Glomerular endothelial cell (primary cell): ENCODE measurements at regions not wholly inside any gene's neighbourhood (a gene's known extent, or its start where the extent isn't known, plus 50 kb on each side); places are given as distances from the start of the nearest gene placed in this dataset.
"Not testable (repeated sequence)": the region's sequence is repeated elsewhere in the genome, so short reads cannot be mapped to it uniquely, and the experiment has no call there.

Experiments
- DNase-seq: peaks from one replicate; pipeline ENCODE4 v3.0.0-alpha.2; 2011; ENCODE audit warnings: low read depth, low spot score; ENCODE audit errors: extremely low read depth

DNA sequence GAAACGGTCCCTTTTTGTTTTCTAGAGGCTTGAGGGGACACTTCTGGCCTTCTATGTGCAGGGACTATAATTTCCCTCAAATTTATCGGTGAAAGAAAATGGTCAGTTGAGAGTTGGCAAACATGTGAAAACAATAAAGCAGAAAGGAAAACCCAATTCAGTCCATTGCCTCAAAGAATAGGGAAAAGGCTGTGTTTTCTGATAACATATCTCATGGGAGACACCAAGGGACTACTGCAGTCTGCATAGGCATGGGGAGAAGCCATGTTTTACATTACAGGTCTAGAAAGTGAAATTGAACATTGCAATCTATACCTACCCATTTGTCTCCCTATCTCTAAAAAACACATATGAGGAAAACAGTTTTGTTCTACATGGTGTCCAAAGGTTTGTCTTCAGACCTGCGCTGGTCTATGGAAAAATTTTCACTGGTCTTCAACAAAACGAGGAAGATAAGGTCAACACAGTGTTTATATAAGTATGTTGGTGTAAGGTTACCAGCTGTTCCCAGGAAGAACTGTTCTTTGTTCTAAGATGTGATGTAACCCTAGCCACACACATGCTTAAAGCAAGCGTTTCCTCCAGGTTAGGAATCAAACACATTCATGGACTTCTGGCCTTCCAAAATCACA is 179.7 kb downstream of the MREG start:
- no peak for DNase-seq

DNA sequence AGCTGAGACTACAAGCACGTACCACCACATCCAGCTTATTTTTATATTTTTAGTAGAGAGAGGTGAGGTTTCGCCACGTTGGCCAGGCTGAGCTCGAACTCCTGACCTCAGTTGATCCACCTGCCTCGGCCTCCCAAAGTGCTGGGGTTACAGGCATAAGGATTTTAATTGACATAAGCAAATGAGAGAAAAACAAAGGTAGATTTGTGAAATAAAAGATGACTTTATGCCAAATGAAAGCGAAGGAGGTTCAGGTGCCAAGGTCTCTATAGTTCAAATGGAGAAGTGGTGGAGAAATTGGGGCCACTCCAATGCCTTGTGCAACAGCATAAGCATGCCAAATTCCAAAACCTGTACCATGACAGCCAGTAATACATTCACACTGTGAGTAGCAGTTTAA is 180.6 kb downstream of the MREG start:
- DNase-seq: no peak

DNA sequence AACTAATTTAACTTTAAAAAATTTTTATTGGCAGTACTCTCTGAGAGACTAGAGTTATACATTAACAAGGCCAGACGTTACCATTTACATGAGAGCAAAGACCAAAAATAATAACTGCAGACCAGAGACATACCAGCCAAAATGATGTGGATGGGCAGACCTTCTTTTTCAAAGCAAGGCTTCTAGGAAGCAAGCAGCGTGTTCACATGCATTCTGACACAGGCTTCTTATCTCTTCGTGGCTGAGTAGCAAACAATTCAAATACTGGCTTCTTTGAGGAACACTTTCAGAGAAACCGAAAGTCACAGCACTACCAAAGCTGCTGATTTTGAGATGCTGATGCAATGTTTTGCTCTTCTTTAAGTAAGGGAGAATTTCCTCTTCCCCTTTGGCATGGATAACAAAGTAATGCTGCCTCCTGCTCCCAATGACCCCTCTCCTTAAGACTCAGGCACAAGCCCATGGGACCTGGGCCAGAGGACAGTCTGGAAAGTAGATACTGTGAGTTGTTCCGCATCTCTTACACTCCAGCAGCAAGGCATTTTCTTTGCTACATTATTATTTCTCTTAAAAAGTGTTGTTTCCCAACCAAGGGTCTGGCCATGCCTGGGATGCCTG is 181.9 kb downstream of the MREG start:
- no peak for DNase-seq

DNA sequence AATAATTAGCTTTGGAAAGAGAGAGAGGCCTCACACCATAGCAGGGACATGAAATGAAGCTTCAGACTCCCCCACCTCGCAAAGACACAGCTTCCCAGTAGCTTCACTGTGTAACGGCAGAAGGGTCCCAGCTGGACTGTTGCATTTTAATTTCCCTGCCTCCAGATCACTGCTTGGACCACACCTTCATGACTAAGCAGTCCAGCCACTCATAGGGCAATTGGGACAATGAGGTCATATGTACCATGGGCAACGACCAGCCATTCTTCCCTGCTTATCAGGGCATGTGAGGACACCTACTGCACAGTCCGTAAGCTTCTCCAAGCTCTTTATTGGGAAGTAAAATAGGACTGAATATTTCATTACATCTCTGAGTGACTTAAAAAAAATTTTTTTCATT is 183.0 kb downstream of the MREG start:
- DNase-seq: no peak

DNA sequence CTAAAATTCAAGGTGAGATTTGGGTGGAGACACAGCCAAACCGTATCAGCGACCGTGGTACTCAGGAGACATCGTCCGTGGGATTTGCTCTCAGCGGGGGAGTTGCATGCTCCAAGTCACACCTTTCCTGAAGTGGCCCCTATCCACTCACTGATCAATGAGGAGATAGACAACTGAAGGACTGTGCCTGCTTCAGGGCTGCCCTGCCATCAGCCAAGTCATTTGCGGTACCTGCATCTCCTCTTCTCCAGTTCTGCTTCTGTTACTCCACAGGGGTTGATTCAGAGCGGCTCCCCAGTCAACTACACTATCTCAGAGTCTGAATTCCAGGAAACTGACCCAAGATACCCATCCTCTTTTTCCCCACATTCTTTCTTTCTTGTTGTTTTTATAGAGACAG is 184.1 kb downstream of the MREG start:
- no peak for DNase-seq

DNA sequence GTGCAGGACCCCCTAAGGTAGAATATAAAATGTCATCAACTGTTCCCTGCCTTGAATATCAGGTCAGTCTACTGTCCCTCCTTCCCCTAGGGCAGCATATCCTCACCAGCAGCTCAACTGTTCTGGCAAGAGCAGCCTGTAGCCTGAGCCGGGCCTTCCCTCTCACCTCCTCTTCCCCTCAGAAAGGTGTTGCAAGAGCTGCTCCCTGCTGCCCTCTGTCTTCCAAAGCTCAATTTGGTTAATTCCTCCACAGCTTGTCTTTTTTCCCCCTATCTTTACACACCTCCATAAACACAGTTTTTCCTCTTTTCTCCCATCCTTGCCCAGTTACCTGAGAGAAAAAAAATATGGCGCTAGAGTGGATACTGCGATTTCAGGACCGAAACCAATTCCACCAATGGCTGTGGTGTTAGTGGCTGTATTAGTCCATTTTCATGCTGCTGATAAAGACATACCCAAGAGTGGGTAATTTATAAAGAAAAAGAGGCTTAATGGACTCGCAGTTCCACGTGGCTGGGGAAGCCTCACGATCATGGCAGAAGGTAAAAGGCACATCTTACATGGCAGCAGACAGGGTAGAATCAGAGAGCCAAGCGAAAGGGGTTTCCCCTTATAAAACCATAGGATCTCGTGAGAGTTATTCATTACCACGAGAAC is 184.7 kb downstream of the MREG start:
- no peak for DNase-seq

DNA sequence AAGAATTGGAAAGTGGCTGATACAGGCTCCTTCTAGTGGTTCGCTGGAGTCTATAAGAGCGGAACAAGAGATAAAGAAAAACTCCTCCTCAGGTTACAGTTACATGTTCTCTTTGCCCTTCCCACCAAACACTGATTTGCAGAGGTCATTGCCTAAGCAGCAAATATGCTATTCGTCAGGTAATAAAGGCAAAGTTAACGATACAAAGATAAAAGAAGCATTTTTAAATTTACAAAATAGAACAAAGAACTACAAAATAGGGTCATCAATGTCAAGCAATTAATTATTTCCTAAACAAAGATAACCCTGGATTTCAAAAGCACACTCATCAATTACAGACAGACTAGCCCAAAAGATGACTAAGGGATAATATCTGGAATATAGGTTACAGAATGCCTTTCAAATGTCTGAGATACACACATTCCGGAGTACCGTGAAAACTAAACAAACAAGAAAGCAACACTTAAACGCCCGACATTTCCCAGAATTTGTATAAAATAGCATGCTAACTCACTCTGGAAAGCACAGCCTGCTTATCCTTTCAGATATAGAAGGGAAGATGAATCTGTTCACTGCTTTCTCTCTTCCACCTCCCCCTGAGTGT is 186.4 kb downstream of the MREG start:
- no peak for DNase-seq

DNA sequence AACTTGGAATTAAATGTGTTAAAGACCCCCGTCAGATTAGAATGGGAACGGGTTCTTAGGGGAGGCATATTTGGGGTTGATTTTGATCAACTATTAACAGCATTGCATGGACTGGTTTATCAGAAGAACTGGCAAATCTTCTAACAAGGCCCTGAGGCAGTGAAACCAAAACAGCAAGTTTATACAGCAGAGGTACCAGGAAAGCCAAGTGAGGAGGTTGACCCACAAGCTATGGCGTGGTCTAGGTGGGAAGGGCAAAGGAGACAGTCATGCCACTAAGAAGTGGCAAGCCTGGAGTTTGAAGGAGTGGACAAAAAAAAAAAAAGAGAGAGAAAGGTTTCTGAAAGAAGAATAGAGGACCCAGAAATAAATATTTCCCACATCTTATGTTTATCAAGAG is 187.0 kb downstream of the MREG start:
- DNase-seq: no peak

DNA sequence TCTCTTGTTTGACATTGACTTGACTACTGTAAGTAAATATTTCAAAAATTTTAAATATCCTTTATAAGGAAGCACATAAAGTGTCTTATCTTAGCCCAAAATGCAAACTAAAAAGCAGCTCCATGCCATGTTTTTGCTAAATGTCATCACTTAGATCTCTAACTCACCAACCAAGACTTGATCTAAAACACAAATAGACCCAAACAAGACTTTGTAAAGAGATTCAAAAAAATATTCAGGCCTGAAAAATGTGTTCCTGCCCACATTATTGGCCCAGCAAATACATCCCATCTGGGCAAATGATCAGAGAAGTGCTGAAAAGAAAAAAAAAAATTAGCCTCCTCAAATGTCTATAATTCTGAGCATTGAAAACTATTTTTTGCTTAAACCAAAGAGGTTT is 187.6 kb downstream of the MREG start:
- DNase-seq: no peak

DNA sequence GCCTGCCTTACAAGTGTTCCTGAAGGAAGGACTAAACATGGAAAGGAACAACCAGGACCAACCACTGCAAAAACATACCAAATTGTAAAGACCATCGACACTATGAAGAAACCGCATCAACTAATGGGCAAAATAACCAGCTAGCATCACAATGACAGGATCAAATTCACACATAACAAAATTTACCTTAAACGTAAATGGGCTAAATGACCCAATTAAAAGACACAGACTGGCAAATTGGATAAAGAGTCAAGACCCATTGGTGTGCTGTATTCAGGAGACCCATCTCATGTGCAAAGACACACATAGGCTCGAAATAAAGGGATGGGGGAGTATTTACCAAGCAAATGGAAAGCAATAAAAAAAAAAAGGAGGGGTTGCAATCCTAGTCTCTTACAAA is 192.1 kb downstream of the MREG start:
- DNase-seq: not testable (repeated sequence)

DNA sequence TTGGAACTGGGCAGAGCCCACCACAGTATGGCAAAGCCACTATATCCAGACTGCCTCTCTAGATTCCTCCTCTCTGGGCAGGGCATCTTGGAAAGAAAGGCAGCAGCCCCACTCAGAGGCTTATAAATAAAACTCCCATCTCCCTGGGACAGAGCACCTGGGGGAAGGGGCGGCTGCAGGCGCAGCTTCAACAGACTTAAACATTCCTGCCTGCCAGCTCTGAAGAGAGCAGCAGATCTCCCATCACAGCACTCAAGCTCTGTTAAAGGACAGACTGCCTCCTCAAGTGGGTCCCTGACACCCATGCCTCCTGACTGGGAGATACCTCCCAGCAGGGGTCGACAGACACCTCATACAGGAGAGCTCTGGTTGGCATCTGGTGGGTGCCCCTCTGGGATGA is 193.6 kb downstream of the MREG start:
- not testable (repeated sequence) for DNase-seq

DNA sequence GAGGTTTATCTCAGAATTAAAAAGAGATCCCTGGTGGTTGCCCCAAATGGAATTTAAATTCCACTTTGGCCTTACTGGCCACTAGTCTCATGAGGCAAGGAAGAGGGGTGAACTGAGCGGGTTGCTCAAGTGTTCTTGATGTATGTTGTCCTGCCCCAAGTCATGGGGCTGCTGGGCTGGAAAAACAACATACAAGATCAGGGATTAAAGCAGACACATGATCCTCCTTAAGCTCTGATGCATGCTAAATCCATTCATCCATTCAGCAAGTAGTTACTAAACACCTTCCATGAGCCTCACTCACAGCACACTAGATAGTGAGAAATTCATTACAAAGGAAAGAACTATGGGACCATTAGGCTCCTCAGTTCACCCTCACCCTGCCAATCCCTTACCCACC is 196.3 kb downstream of the MREG start:
- no peak for DNase-seq

DNA sequence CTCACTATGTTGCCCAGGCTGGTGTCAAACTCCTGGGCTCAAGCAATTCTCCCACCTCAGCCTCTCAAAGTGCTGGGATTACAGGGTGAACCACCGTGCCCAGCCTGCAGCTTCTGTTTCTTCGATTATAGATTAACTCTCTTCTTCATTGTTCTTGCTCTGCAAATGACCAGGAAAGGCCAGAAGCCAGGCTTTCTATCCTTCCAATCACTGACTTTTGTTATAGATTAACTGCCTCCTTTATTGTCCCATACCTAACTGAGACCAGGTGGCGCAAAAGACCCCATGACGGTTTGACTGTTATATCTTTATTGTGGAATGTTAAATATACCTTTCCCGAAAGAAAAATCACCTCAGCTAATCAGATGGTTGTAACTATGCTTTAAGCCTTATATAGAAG is 196.9 kb downstream of the MREG start:
- DNase-seq: no peak

DNA sequence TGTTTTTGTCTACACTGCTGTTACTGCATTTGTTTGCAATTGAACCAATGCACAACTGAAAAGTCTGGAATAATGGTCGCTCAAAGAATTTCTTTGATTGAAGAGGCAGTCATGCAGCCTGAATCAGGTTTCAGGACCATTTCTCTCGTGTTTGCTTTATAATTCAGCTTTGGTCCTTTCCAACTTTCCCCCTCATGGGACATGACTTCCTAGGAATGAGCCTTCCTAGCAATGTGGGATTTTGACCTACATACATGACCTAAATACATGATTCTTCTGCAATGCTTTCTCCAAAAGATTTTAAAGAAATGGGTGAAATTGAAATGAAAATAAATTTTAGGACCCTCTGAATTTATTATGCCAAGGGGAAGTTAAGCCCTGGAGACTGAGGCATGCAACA is 197.4 kb downstream of the MREG start:
- DNase-seq: no peak

DNA sequence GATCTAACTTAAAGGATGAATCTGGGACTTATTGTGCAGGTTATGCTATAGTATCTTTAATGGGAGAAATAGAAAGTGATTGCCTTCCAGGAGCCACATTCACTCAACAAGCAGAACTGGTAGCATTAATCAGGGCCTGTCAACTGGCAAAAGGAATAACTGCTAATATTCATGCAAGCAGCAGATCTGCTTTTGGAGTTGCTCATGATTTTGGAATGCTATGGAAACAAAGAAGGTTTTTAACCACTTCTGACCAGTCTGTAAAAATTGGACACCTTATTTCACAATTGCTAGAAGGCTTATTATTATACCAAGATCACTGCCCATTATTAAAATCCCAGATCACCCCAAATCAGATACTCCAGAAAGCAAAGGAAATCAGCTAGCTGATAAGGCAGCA is 200.4 kb downstream of the MREG start:
- no peak for DNase-seq

DNA sequence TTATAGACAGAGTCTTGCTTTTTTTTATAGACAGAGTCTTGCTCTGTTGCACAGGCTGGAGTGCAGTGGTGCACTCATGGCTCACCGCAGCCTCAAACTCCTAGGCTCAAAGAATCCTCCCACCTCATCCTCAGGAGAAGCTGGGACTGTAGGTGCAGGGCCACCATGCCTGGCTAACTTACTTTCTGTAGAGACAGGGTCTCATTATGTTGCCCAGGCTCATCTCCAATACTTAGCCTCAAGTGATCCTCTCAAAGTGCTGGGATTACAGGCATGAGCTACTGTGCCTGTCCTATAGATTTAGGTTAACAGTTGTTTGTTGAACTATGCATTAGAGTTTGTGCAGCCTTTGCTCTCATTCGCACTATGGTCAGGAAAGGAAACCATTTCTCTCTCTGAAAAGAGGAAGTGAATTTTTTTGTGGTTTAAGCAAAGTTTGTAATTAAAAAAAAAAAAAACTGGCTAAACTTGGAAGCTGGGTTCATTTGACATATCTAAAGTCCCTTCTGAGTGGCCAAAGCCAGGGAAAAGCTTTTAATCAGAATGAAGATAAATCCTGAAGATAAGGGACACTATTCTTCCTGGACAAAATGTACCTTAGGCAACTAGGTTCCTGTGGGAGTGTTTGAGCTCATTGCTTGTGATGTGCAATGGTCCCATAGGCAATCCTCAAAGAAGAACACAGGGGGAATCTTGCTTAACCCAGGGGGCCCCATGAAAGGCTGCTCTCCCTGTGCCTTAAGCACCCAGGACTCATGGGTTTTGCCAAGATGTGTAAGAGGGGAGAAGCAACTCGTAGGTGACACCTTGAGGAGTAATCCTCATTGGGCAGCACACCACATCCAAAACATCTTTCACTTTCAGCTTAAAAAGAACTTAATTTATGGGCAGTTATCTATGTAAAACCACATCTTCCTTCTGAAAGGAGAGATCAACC is 201.7 kb downstream of the MREG start:
- no peak for DNase-seq

DNA sequence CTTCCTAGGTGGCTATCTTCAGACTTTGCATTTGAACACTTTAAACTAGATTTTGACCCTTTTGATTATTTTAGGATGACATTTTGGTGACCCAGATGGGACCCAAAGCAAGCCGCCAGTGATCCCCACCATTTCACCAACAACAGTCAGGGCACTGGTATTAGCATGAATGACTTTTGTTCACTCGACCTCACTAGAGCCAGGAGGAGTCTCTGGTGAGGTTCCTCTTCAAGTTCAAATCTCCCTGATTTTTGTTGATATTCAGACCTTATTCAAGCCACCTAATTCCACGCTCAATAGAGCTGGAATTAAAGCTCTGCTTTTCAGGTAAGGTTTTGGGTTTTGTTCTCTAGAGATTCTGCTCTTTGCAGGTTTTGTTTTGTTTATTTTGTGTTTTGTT is 202.3 kb downstream of the MREG start:
- no peak for DNase-seq

DNA sequence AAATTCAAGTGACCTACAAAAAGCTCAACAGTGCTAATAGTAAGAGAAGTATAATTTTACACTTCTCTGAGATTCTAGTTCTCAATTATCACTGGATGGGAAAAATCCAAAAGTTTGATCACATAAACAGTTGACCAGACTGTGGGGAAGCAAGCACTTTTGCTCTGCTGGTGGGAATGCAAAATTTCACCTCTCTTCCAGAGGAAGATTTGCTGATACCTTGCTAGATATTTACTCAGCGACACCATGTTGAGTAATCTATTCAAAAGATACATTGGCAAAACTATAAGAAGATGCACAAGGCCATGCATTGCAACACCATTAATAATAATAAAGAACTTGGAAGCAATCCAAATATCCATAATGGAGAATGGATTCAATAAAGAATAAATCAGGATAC is 204.4 kb downstream of the MREG start:
- DNase-seq: no peak

DNA sequence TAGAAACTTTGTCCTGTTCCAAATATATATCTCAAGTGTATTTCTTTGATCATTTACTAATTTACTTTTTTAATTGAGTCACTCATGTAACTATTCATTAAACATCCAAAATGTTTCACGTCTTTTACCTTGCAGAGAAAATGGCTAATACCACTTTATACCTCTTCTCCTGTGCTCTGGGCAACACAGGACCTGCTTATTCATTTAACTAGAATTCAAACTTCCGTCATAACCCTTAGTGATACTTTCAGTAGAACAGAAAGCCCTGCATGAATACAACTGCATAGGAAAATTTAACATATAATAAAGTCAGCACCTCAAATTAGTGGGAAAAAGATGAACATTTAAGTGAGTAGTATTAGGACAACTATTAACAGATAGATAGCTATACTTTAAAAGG is 205.2 kb downstream of the MREG start:
- no peak for DNase-seq

DNA sequence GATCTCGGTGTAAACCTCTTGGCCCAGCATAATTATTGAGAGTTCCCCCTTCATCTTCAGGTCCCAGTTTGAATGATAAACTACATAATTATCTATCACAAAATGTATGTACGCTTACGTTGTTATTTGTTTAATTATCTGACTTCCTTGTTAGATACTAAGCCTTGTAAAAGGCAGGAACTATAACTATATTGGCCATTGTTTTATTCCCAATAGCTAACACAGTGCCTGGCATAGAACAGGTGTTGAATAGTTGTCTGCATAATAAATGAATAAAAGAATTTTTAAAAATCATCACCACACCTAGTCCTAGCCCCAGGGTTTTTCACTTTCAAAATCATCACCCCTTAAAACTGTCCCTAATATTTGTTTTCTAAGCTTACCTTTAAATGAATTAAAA is 207.9 kb downstream of the MREG start:
- DNase-seq: no peak

DNA sequence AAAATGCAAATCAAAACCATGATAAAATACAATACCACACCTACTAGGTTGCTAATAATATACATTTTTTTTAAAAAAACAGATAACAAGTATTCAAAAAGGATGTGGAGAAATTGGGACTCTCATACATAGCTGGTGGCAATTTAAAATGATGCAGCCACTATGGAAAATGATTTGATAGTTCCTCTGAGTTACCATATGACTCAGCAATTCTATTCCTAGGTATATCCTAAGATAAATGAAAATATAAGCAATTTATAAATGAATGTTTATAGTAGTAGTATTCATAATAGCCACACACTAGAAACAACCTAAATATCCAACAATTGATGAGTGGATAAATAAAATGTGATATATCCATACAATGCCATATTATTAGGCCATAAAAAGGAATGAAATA is 210.2 kb downstream of the MREG start:
- DNase-seq: no peak
